Osteoblast (primary cell): ENCODE measurements at regions not wholly inside any gene's neighbourhood (a gene's known extent, or its start where the extent isn't known, plus 50 kb on each side); places are given as distances from the start of the nearest gene placed in this dataset.

Experiments used
- DNase-seq: peaks from one replicate; pipeline ENCODE4 v3.0.0; 2011; ENCODE audit warnings: low spot score, mixed read lengths; ENCODE audit not compliant: insufficient read length; ENCODE audit errors: missing footprints
- H2AFZ ChIP-seq: 2 replicates; pipeline ENCODE4 v1.6.0; 2011; ENCODE audit warnings: mild to moderate bottlenecking, low read length
- H3K27ac ChIP-seq: 2 replicates; pipeline ENCODE4 v1.5.1; 2011; ENCODE audit warnings: mild to moderate bottlenecking, low read depth, low read length, moderate library complexity
- H3K27me3 ChIP-seq: 2 replicates; pipeline ENCODE4 v1.6.0; 2012; ENCODE audit warnings: mild to moderate bottlenecking, control low read depth, inconsistent platforms, low read length, moderate library complexity; ENCODE audit not compliant: insufficient read depth
- H3K36me3 ChIP-seq: 2 replicates; pipeline ENCODE4 v1.5.1; 2011; ENCODE audit warnings: mild to moderate bottlenecking, low read length, control low read depth, moderate library complexity; ENCODE audit not compliant: insufficient read depth
- H3K4me1 ChIP-seq: 2 replicates; pipeline ENCODE4 v1.5.1; 2011; ENCODE audit warnings: mild to moderate bottlenecking, low read length, control low read depth, moderate library complexity; ENCODE audit not compliant: insufficient read depth
- H3K4me2 ChIP-seq: 2 replicates; pipeline ENCODE4 v1.6.0; 2011; ENCODE audit warnings: mild to moderate bottlenecking, low read length; ENCODE audit not compliant: insufficient read depth
- H3K4me3 ChIP-seq: fragments of 200-600 bp; sonication (generic); 3 replicates; pipeline ENCODE4 v1.5.1; 2012; ENCODE audit warnings: mild to moderate bottlenecking, low read length, inconsistent platforms; ENCODE audit not compliant: insufficient read depth
- H3K79me2 ChIP-seq: 2 replicates; pipeline ENCODE4 v1.6.0; 2012; ENCODE audit warnings: mild to moderate bottlenecking, low read length, control low read depth, inconsistent platforms; ENCODE audit not compliant: insufficient read depth
- H3K9me3 ChIP-seq: 2 replicates; pipeline ENCODE4 v1.5.1; 2011; ENCODE audit warnings: low read depth, low read length, control low read depth
- H4K20me1 ChIP-seq: 2 replicates; pipeline ENCODE4 v1.6.0; 2012; ENCODE audit warnings: mild to moderate bottlenecking, low read length, control low read depth; ENCODE audit not compliant: insufficient read depth
- TF ChIP-seq, protein P1 (sequence below): IDR thresholded peaks from 2 replicates; pipeline ENCODE4 v1.5.1; 2011; ENCODE audit warnings: mild to moderate bottlenecking, low read depth, low read length, moderate library complexity; ENCODE audit errors: extremely low read depth

DNA sequence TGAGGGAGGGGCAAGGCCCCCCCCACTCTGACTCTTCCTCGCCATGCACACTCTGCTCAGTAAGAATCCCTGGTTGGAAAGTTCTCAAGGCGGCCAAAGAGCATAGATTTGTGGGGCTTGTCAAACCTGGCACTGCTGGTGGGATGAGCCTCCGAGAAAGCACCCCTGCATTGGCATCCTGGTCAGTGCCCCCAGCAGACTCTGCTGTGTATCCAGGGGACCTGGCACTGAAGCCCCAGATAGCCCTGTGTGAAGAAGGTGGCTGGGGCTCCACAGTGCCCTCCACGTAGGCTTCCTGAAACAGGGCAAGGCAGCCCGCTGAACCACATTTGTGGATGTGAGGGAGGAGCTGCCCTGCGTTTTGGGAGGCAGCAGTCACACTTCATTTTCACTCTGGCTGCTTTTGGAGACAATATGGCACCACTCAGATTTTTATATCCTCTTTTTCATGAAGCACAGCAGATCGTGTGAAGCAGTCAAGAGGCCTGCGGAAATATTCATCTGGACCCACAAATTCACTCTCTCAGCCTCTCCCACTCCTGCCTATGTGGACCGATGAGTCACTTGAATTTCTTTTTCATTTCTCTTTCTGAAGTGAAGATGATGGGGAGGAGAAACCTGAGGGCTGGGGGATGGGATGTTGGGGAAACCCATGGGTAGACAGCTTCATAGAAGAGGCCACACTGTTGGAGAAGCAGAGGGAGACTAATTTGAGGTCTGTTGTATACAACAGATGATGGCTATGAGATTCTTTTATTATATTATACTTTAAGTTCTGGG is 88.7 kb upstream of the BCL6 start:
- H4K20me1 ChIP-seq, result no peaks in the 10 kb centered on the region
- H3K79me2 ChIP-seq, result no peaks in the 10 kb centered on the region
- TF ChIP-seq, protein P1, sequence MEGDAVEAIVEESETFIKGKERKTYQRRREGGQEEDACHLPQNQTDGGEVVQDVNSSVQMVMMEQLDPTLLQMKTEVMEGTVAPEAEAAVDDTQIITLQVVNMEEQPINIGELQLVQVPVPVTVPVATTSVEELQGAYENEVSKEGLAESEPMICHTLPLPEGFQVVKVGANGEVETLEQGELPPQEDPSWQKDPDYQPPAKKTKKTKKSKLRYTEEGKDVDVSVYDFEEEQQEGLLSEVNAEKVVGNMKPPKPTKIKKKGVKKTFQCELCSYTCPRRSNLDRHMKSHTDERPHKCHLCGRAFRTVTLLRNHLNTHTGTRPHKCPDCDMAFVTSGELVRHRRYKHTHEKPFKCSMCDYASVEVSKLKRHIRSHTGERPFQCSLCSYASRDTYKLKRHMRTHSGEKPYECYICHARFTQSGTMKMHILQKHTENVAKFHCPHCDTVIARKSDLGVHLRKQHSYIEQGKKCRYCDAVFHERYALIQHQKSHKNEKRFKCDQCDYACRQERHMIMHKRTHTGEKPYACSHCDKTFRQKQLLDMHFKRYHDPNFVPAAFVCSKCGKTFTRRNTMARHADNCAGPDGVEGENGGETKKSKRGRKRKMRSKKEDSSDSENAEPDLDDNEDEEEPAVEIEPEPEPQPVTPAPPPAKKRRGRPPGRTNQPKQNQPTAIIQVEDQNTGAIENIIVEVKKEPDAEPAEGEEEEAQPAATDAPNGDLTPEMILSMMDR, result no peak
- H2AFZ ChIP-seq, result no peak overlapping the region
- no peak overlapping the region for H3K4me2 ChIP-seq
- H3K4me3 ChIP-seq, result no peak overlapping the region
- H3K36me3 ChIP-seq, result no peaks in the 10 kb centered on the region
- no peaks in the 10 kb centered on the region for H3K27me3 ChIP-seq
- no peak overlapping the region for H3K27ac ChIP-seq
- no peak for DNase-seq
- H3K4me1 ChIP-seq, result peaks cover 6% of the 10 kb centered on the region
- no peaks in the 10 kb centered on the region for H3K9me3 ChIP-seq

DNA sequence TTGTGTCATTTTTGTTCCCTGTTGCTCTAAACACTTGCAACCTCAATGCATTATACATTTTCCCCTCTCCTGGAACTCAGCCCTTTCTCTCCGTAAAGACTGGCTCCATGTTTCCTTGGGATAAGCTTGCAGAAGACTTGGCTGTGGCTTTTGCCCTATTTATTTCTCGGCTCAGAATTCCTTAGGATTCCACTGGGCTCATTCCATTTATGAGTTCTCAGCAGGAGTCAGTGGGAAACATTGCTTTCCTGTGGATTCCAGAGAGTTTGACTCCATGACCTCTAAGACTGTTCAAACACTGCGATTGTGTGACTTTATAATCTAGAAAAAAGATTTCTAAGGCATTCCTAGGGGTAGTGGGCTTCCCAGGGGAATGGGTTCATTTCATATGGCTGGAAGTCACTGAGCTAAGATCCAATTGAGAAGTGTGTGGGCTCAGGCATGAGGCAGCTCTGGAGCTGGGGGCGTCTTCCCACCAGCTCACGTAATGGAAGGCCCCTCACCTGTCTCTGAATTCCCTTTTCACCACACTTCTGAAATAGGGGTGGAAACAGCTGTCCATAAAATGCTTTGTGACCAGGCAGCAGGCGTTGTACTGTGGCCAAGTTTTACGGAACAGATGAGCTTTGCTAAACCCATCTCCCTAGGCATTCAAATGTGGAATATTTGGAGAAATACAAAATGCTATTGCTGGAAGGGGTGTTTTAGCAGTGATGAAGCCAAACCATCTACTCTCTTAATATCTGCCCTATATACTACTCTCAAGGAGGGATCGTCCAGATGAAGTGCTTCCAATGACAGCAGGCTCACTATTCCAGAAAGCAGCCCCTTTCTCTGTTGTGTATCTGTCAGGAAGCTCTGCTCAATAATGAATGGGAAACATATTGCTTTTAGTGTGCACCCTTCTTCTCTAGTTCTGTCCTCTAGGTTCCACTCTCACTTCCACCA is 91.8 kb upstream of the BCL6 start:
- Histone ChIP-seq H3K4me3 (no peak overlapping the region), H3K79me2 (no peaks in the 10 kb centered on the region), H4K20me1 (no peaks in the 10 kb centered on the region), H3K36me3 (no peaks in the 10 kb centered on the region), H3K27me3 (no peaks in the 10 kb centered on the region), H3K4me1 (peaks cover 12% of the 10 kb centered on the region), H3K27ac (no peak overlapping the region), H2AFZ (no peak overlapping the region), H3K4me2 (no peak overlapping the region), H3K9me3 (no peaks in the 10 kb centered on the region)
- TF ChIP-seq, protein P1, result no peak
- DNase-seq, result peak; percentile 38

DNA sequence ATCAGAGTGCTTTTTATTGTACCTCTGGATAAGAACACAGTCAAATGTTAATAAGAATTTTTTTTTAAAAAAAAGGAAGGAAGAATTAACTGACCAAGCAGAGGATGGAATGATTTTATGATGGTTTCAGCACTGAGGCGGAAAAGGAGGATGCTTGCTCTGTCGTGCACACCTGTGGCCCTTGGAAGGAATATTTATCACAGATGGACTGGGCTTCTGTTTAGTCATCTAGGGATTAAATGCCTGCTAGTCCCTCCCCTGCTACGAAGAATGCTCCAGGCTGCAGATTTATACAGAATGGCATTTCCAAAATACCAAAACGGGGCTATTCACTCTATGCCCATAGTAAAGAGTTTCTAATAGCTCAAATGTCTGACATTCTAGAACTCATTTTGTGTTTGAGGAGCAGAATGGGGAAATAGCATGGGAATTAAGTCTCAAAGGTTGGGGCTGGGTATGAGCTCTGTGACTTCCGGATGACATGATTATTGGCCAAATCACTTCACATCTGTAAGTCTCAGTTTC is 92.8 kb upstream of the BCL6 start:
- Histone ChIP-seq H3K27ac (no peak overlapping the region), H3K36me3 (no peaks in the 10 kb centered on the region), H4K20me1 (no peaks in the 10 kb centered on the region), H3K4me1 (peaks cover 12% of the 10 kb centered on the region), H3K4me2 (no peak overlapping the region), H3K27me3 (no peaks in the 10 kb centered on the region), H3K79me2 (no peaks in the 10 kb centered on the region), H3K9me3 (no peaks in the 10 kb centered on the region), H2AFZ (no peak overlapping the region), H3K4me3 (no peak overlapping the region)
- DNase-seq, result no peak
- TF ChIP-seq, protein P1, result no peak

DNA sequence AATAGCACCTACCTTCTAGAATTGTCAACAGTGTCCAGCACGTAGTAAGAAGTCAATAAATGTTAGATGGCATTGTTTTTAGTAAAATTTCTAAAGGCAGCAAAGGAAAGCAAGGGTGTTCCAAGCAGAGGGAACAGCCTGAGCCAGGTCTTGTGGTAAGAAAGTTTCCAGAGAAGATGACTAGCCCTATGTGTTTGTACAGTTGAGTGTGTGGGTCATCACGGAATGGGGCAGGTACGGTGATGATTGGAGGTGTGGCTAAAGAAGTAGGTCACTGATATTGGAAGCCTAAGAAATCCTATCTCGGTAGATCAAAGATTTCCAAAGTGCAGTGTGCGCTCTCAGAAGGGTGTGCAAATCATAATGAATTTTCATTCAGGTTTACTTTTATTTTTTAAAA is 94.2 kb upstream of the BCL6 start:
- Histone ChIP-seq H3K36me3 (no peaks in the 10 kb centered on the region), H3K4me3 (no peak overlapping the region), H3K79me2 (no peaks in the 10 kb centered on the region), H3K27ac (no peak overlapping the region), H3K9me3 (no peaks in the 10 kb centered on the region), H3K4me2 (no peak overlapping the region), H3K27me3 (no peaks in the 10 kb centered on the region), H4K20me1 (no peaks in the 10 kb centered on the region), H2AFZ (no peak overlapping the region), H3K4me1 (peaks cover 12% of the 10 kb centered on the region)
- no peak for DNase-seq
- TF ChIP-seq, protein P1, result no peak
